Bronchial epithelial cell (primary cell): ENCODE measurements at regions not wholly inside any gene's neighbourhood (a gene's known extent, or its start where the extent isn't known, plus 50 kb on each side); places are given as distances from the start of the nearest gene placed in this dataset.
A peak's percentile ranks its signal among the peaks of the same experiment; 100 is the strongest.

Experiments
- DNase-seq: peaks from one replicate; pipeline ENCODE4 v3.0.0-alpha.2; 2010; ENCODE audit warnings: low read depth
- FAIRE-seq: peaks from 2 replicates; lab custom pipeline; 2011; peaks lifted over from hg19 to GRCh38; lab: Jason Lieb, UNC
- H3K27me3 ChIP-seq: 2 replicates; pipeline ENCODE4 v1.5.1; 2011; ENCODE audit warnings: low read length; ENCODE audit not compliant: control insufficient read depth, insufficient read depth
- H3K36me3 ChIP-seq: 2 replicates; pipeline ENCODE4 v1.5.1; 2011; ENCODE audit warnings: low read length; ENCODE audit not compliant: control insufficient read depth, insufficient read depth
- H3K4me3 ChIP-seq: 2 replicates; pipeline ENCODE4 v1.5.1; 2011; ENCODE audit warnings: mild to moderate bottlenecking, low read depth, low read length, control low read depth
- TF ChIP-seq, protein P1 (sequence below): IDR thresholded peaks from 2 replicates; pipeline ENCODE4 v1.5.1; 2011; ENCODE audit warnings: mild to moderate bottlenecking, moderate library complexity, low read length, control low read depth, inconsistent platforms; ENCODE audit not compliant: insufficient read depth, severe bottlenecking

DNA sequence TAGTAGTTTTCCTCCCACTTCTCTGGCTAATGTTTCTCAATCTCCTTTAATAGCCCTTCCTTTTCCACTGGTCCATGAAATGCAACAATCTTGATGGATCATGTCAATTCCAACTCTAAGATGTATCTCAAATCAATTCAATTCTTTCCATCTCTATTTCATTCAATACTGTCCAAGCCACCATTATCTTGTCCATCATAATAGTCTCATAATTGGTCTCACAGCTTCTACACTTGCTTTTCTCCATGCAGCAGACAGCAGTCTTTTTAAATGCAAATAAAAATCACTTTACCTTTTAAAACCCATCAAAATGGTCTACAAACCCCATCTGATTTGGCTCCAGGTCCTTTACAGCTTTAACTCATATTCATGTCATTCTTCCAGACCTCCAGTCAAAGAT lies 226.6 kb downstream of the EPHA4 start:
- Histone ChIP-seq H3K27me3 (no peaks in the 10 kb centered on the region), H3K4me3 (no peak overlapping the region), H3K36me3 (no peaks in the 10 kb centered on the region)
- DNase-seq (no peak), FAIRE-seq (no peak)
- TF ChIP-seq, protein P1, sequence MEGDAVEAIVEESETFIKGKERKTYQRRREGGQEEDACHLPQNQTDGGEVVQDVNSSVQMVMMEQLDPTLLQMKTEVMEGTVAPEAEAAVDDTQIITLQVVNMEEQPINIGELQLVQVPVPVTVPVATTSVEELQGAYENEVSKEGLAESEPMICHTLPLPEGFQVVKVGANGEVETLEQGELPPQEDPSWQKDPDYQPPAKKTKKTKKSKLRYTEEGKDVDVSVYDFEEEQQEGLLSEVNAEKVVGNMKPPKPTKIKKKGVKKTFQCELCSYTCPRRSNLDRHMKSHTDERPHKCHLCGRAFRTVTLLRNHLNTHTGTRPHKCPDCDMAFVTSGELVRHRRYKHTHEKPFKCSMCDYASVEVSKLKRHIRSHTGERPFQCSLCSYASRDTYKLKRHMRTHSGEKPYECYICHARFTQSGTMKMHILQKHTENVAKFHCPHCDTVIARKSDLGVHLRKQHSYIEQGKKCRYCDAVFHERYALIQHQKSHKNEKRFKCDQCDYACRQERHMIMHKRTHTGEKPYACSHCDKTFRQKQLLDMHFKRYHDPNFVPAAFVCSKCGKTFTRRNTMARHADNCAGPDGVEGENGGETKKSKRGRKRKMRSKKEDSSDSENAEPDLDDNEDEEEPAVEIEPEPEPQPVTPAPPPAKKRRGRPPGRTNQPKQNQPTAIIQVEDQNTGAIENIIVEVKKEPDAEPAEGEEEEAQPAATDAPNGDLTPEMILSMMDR, result no peak

- no peaks in the 10 kb centered on the region for H3K27me3 ChIP-seq
Observed at GRCh38 chr2:221346411-221346810, 225.7 kb downstream of the EPHA4 start.

DNA sequence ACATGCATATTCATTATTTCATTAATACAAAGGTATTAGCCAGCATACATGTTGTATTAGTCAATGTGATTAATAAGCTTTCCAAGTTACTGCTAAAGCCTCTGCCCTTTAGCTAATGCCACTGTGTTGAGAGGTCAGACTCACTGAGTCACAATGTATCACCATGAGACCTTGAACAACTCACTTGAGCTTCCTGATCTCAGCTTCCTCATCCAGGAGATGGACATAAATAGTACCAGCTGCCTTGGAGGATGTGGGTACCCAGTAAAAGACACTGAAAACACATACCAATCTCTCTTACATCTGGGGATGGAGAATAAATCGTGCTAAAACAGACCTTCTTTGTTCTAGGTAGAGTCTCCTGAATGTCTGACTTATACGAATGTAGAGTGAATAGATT lies 224.6 kb downstream of the EPHA4 start:
- no peaks in the 10 kb centered on the region for H3K27me3 ChIP-seq
- FAIRE-seq (no peak), DNase-seq (peak; percentile 89)
- no peaks in the 10 kb centered on the region for H3K36me3 ChIP-seq
- TF ChIP-seq, protein P1, result no peak
- H3K4me3 ChIP-seq, result no peak overlapping the region

More at GRCh38 chr2:221346411-221346810, 225.7 kb downstream of the EPHA4 start:
- no peak overlapping the region for H3K4me3 ChIP-seq
- TF ChIP-seq, protein P1, result no peak
- no peak for FAIRE-seq
- peak; percentile 2 for DNase-seq
- H3K36me3 ChIP-seq, result no peaks in the 10 kb centered on the region

- no peak overlapping the region for H3K4me3 ChIP-seq
- FAIRE-seq (no peak), DNase-seq (peak; percentile 43)
- H3K27me3 ChIP-seq, result no peaks in the 10 kb centered on the region
- TF ChIP-seq, protein P1, result no peak
- no peaks in the 10 kb centered on the region for H3K36me3 ChIP-seq
Observed at GRCh38 chr2:221350616-221351015, 221.5 kb downstream of the EPHA4 start.

- Histone ChIP-seq H3K27me3 (no peaks in the 10 kb centered on the region), H3K4me3 (no peak overlapping the region), H3K36me3 (no peaks in the 10 kb centered on the region)
- DNase-seq, result no peak
- TF ChIP-seq, protein P1, result no peak
- FAIRE-seq, result no peak
Observed at GRCh38 chr2:221353201-221353600, 218.9 kb downstream of the EPHA4 start.

DNA sequence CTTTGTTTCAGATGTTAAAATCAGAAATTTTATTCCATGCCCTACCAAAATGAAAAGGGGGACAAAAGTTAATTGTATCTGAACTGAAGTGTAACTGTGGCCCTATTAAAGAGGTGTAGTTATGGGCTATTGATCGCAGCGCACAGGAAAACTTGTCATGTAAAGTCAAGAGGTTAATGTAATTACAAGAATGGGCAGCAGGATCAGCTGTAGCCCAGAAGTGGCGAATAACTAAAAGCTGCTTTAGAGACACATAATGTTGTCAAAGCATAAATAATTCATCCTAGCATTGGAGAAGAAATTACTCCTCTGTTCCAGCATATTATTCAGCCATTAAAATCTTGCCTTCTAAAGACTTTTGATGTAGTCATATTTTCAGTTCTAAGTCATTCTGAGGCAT lies 211.8 kb downstream of the EPHA4 start:
- FAIRE-seq (no peak), DNase-seq (no peak)
- TF ChIP-seq, protein P1, result no peak
- no peaks in the 10 kb centered on the region for H3K36me3 ChIP-seq
- no peaks in the 10 kb centered on the region for H3K27me3 ChIP-seq
- H3K4me3 ChIP-seq, result no peak overlapping the region
